Upper lobe of left lung (tissue), 6 donors: ENCODE measurements at regions not wholly inside any gene's neighbourhood (a gene's known extent, or its start where the extent isn't known, plus 50 kb on each side); places are given as distances from the start of the nearest gene placed in this dataset.
"Not testable (repeated sequence)": the region's sequence is repeated elsewhere in the genome, so short reads cannot be mapped to it uniquely, and the experiment has no call there.

Experiments
- ATAC-seq, 2 donors: fragments of 200-7000 bp; cut with Tn5 transposase; one replicate each; pipeline ENCODE4 v1.9.1; 2022; ENCODE audit warnings: mild to moderate bottlenecking in 2 of 2, moderate library complexity in 2 of 2; ENCODE audit not compliant: low FRiP score in 2 of 2
- DNase-seq, 2 donors: peaks; one replicate each; pipeline ENCODE4 v3.0.0-alpha.2; 2019 to 2020
- H3K27ac ChIP-seq, 4 donors: fragments of 200-600 bp; sonication (generic); one replicate each; pipeline ENCODE4 v1.5.1; 2016 to 2019
- H3K27me3 ChIP-seq, 4 donors: fragments of 200-600 bp; sonication (generic); one replicate each; pipeline ENCODE4 v1.5.1; 2017 to 2019
- H3K36me3 ChIP-seq, 4 donors: fragments of 200-600 bp; sonication (generic); one replicate each; pipeline ENCODE4 v1.5.1; 2016 to 2019
- H3K4me1 ChIP-seq, 4 donors: fragments of 200-600 bp; sonication (generic); one replicate each; pipeline ENCODE4 v1.5.1; 2018 to 2019
- H3K4me3 ChIP-seq, 4 donors: fragments of 200-600 bp; sonication (generic); one replicate each; pipeline ENCODE4 v1.5.1; 2017 to 2019; ENCODE audit warnings: mild to moderate bottlenecking in 2 of 4, moderate library complexity in 1 of 4
- H3K9me3 ChIP-seq, 4 donors: fragments of 200-600 bp; sonication (generic); one replicate each; pipeline ENCODE4 v1.5.1; 2018 to 2019
- WGBS, 2 donors: methylation state at CpG; one replicate each; pipeline ENCODE4 v1.1.5; 2017 to 2018; 5-methylcytosine and 5-hydroxymethylcytosine counted together
- donor health status: DM: no; HTN: no; CAD: no; lungs with moderate emphysema.
- donor health status: DM: no; HTN: yes; CAD: no; lungs with severe emphysema.

- not testable (repeated sequence) for H3K27me3 ChIP-seq, H3K36me3 ChIP-seq, ATAC-seq, H3K4me3 ChIP-seq, H3K4me1 ChIP-seq, H3K27ac ChIP-seq, H3K9me3 ChIP-seq
- DNase-seq, result peak in 1 of 2 donors; percentile 43
- 71 to 83% methylated on average over 7 to 9 of the region's 12 CpGs for WGBS, 2 donors
These were observed 101.6 kb upstream of the PZP start for GRCh38 chr12:9309749-9310148.

GRCh38 chr12:9308745-9309144 lies 100.5 kb upstream of the PZP start:
- WGBS, 2 donors, result no CpG with 5 or more reads among the region's 2 CpGs
- ATAC-seq, DNase-seq: not testable (repeated sequence)

GRCh38 chr12:9308163-9308562 lies 100.0 kb upstream of the PZP start:
- ATAC-seq, H3K9me3 ChIP-seq, DNase-seq, H3K36me3 ChIP-seq, H3K27me3 ChIP-seq, H3K27ac ChIP-seq, H3K4me3 ChIP-seq, H3K4me1 ChIP-seq: not testable (repeated sequence)
- WGBS, 2 donors, result 96% methylated on average over 10 of the region's 10 CpGs

More at GRCh38 chr12:9308745-9309144, 100.5 kb upstream of the PZP start:
- H3K27ac ChIP-seq, H3K4me3 ChIP-seq, H3K27me3 ChIP-seq, H3K4me1 ChIP-seq, H3K9me3 ChIP-seq, H3K36me3 ChIP-seq: not testable (repeated sequence)

GRCh38 chr12:9307255-9307654 lies 99.1 kb upstream of the PZP start:
- H3K27me3 ChIP-seq, H3K36me3 ChIP-seq, ATAC-seq, H3K9me3 ChIP-seq, H3K4me3 ChIP-seq, DNase-seq, H3K4me1 ChIP-seq, H3K27ac ChIP-seq: not testable (repeated sequence)
- WGBS, 2 donors, result 100% methylated on average over 1 of the region's 5 CpGs; no CpG with 5 or more reads in 1 of the 2 donors

GRCh38 chr12:9306004-9306403 lies 97.8 kb upstream of the PZP start:
- H3K4me1 ChIP-seq, ATAC-seq, H3K27ac ChIP-seq, H3K4me3 ChIP-seq, H3K9me3 ChIP-seq, H3K27me3 ChIP-seq, H3K36me3 ChIP-seq, DNase-seq: not testable (repeated sequence)
- 100% methylated on average over 3 to 4 of the region's 12 CpGs for WGBS, 2 donors

GRCh38 chr12:9304540-9304939 lies 96.3 kb upstream of the PZP start:
- ATAC-seq, H3K36me3 ChIP-seq, H3K4me3 ChIP-seq, H3K27ac ChIP-seq, H3K4me1 ChIP-seq, H3K27me3 ChIP-seq, DNase-seq, H3K9me3 ChIP-seq: not testable (repeated sequence)
- WGBS, 2 donors, result 89 to 95% methylated on average over 10 to 13 of the region's 13 CpGs

GRCh38 chr12:9295872-9296271 lies 87.7 kb upstream of the PZP start:
- not testable (repeated sequence) for H3K4me3 ChIP-seq, ATAC-seq, H3K27me3 ChIP-seq, H3K9me3 ChIP-seq, H3K27ac ChIP-seq, H3K36me3 ChIP-seq, H3K4me1 ChIP-seq, DNase-seq
- no CpG with 5 or more reads among the region's 13 CpGs for WGBS, 2 donors

- not testable (repeated sequence) for H3K27ac ChIP-seq, H3K4me3 ChIP-seq, H3K9me3 ChIP-seq, ATAC-seq, H3K36me3 ChIP-seq, H3K4me1 ChIP-seq, H3K27me3 ChIP-seq
- peak in 1 of 2 donors; percentile 53 for DNase-seq
- 88 to 100% methylated on average over 7 to 9 of the region's 16 CpGs for WGBS, 2 donors
These were observed 86.0 kb upstream of the PZP start for GRCh38 chr12:9294072-9294620.

- WGBS, 2 donors, result no CpG with 5 or more reads among the region's 3 CpGs
- H3K4me3 ChIP-seq, H3K4me1 ChIP-seq, H3K36me3 ChIP-seq, ATAC-seq, H3K27me3 ChIP-seq, DNase-seq, H3K27ac ChIP-seq, H3K9me3 ChIP-seq: not testable (repeated sequence)
These were observed 85.2 kb upstream of the PZP start for GRCh38 chr12:9293391-9293790.

GRCh38 chr12:9289984-9290383 lies 81.8 kb upstream of the PZP start:
- 83% methylated on average over 1 of the region's 5 CpGs; no CpG with 5 or more reads in 1 of the 2 donors for WGBS, 2 donors
- H3K27me3 ChIP-seq, H3K36me3 ChIP-seq, DNase-seq, H3K4me1 ChIP-seq, H3K27ac ChIP-seq, H3K9me3 ChIP-seq, H3K4me3 ChIP-seq: not testable (repeated sequence)
- ATAC-seq, result peak; percentile 7 to 57

- H3K4me3 ChIP-seq, H3K27me3 ChIP-seq, H3K36me3 ChIP-seq, H3K9me3 ChIP-seq, H3K27ac ChIP-seq, ATAC-seq, H3K4me1 ChIP-seq, DNase-seq: not testable (repeated sequence)
- WGBS, 2 donors, result 60% methylated on average over 3 of the region's 7 CpGs; no CpG with 5 or more reads in 1 of the 2 donors
These were observed 76.5 kb upstream of the PZP start for GRCh38 chr12:9284724-9285123.

GRCh38 chr12:9284197-9284596 lies 76.0 kb upstream of the PZP start:
- WGBS, 2 donors, result 6% methylated on average over 13 of the region's 14 CpGs; no CpG with 5 or more reads in 1 of the 2 donors
- H3K4me3 ChIP-seq, result peak overlapping the region in 3 of 4 donors; percentile 47 to 60 (median 54)

GRCh38 chr12:9283346-9284095 lies 75.3 kb upstream of the PZP start:
- Histone ChIP-seq H3K27ac (peak overlapping the region; percentile 30 to 79 (median 58)), H3K4me3 (peak overlapping the region; percentile 29 to 60 (median 50))
- 1% methylated on average over 12 to 22 of the region's 42 CpGs for WGBS, 2 donors

More at GRCh38 chr12:9284197-9284596, 76.0 kb upstream of the PZP start:
- ATAC-seq, result peak; percentile 43 to 76
- not testable (repeated sequence) for H3K36me3 ChIP-seq, H3K4me1 ChIP-seq, H3K9me3 ChIP-seq, H3K27me3 ChIP-seq
- peak overlapping the region in 3 of 4 donors; percentile 27 to 76 (median 48) for H3K27ac ChIP-seq
- DNase-seq, result peak in 1 of 2 donors; percentile 23

More at GRCh38 chr12:9283346-9284095, 75.3 kb upstream of the PZP start:
- not testable (repeated sequence) for H3K27me3 ChIP-seq, H3K4me1 ChIP-seq, H3K9me3 ChIP-seq, H3K36me3 ChIP-seq
- ATAC-seq (peak in 1 of 2 donors; percentile 99), DNase-seq (peak; percentile 84 to 98)
